Lower leg skin (tissue), 3 donors: ENCODE measurements at regions not wholly inside any gene's neighbourhood (a gene's known extent, or its start where the extent isn't known, plus 50 kb on each side); places are given as distances from the start of the nearest gene placed in this dataset.

Source experiments
- POLR2A ChIP-seq, 2 donors: fragments of 450-650 bp; IDR thresholded peaks; one replicate each; pipeline ENCODE4 v1.6.1; 2016 to 2017; ENCODE audit warnings: antibody characterized with exemption in 2 of 2, mild to moderate bottlenecking in 1 of 2, moderate library complexity in 1 of 2
- TF ChIP-seq, protein P1 (sequence below), 3 donors: fragments of 450-650 bp; IDR thresholded peaks; one replicate each; pipeline ENCODE4 v1.5.1; 2016; ENCODE audit warnings: antibody characterized with exemption in 3 of 3, mild to moderate bottlenecking in 3 of 3, moderate library complexity in 2 of 3

DNA sequence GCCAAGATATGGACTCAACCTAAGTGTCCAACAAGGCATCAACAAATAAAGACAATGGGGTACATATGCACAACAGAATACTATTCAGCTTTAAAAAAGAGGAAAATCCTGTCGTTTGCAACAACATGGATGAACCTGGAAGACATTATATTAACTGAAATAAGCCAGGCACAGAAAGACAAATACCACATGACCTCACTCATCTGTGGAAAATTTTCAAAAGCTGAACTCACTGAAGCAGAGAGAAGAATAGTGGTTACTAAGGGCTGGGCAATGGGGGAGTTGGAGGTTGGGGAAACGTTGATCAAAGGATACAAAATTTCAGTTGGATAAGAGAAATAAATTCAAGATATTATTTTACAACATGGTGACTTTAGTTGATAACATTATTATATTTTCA is 221.4 kb upstream of the PITRM1 start:
- TF ChIP-seq POLR2A (IDR thresholded peaks at IDR 0.05), result no peak
- TF ChIP-seq, protein P1, sequence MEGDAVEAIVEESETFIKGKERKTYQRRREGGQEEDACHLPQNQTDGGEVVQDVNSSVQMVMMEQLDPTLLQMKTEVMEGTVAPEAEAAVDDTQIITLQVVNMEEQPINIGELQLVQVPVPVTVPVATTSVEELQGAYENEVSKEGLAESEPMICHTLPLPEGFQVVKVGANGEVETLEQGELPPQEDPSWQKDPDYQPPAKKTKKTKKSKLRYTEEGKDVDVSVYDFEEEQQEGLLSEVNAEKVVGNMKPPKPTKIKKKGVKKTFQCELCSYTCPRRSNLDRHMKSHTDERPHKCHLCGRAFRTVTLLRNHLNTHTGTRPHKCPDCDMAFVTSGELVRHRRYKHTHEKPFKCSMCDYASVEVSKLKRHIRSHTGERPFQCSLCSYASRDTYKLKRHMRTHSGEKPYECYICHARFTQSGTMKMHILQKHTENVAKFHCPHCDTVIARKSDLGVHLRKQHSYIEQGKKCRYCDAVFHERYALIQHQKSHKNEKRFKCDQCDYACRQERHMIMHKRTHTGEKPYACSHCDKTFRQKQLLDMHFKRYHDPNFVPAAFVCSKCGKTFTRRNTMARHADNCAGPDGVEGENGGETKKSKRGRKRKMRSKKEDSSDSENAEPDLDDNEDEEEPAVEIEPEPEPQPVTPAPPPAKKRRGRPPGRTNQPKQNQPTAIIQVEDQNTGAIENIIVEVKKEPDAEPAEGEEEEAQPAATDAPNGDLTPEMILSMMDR (IDR thresholded peaks at IDR 0.05), result no peak
